Embryonic facial prominence (tissue), 1 donor: ENCODE measurements at regions not wholly inside any gene's neighbourhood (a gene's known extent, or its start where the extent isn't known, plus 50 kb on each side); places are given as distances from the start of the nearest gene placed in this dataset.
"Not testable (repeated sequence)": the region's sequence is repeated elsewhere in the genome, so short reads cannot be mapped to it uniquely, and the experiment has no call there.

Source experiments
- DNase-seq: peaks from one replicate; pipeline ENCODE4 v3.0.0-alpha.2; 2016; ENCODE audit errors: extremely low spot score

GRCh38 chr12:127158385-127159061, 1108.4 kb upstream of the TMEM132C start:
- DNase-seq = no peak

- DNase-seq = no peak
These were observed 1105.5 kb upstream of the TMEM132C start for GRCh38 chr12:127161466-127161865.

GRCh38 chr12:127162307-127162706, 1104.7 kb upstream of the TMEM132C start:
- no peak for DNase-seq

- DNase-seq = no peak
These were observed 1104.1 kb upstream of the TMEM132C start for GRCh38 chr12:127162902-127163301.

GRCh38 chr12:127165567-127166392, 1101.2 kb upstream of the TMEM132C start:
- no peak for DNase-seq

DNA sequence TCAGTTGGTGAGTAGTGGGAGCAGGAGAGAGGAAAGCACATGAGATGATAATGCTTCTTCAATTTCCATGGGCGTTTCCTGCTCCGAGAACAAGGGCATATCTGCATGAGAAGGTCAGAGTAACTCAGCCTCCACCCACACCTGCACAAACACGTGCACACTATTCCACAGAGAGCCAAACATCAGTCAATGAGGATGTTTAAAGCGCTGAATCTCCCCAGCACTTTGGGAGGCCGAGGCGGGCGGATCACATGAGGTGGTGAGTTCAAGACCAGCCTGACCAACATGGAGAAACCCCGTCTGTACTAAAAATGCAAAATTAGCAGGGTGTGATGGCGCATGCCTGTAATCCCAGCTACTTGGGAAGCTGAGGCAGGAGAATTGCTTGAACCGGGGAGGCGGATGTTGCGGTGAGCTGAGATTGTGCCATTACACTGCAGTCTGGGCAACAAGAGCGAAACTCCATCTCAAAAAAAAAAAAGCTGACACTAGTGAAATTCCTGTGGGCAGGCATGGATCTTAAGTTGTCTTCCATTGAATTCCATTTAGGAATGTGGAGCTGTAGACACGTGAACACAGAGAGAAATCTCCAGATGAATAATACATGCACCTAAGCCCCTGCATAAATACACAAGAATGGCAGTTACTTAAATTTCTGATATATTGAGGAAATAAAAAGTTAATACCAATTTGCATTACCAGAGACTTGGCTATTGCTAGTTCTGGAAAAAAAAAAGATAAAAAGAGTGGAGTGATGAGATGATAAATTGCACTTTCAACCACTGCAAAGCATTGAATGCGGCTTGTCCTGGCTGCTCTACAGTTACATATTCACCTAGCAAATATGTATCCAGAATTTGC, 1097.4 kb upstream of the TMEM132C start:
- DNase-seq = no peak

- DNase-seq = no peak
These were observed 1096.5 kb upstream of the TMEM132C start for GRCh38 chr12:127170226-127171180.

- DNase-seq = no peak
These were observed 1094.1 kb upstream of the TMEM132C start for GRCh38 chr12:127172861-127173260.

DNA sequence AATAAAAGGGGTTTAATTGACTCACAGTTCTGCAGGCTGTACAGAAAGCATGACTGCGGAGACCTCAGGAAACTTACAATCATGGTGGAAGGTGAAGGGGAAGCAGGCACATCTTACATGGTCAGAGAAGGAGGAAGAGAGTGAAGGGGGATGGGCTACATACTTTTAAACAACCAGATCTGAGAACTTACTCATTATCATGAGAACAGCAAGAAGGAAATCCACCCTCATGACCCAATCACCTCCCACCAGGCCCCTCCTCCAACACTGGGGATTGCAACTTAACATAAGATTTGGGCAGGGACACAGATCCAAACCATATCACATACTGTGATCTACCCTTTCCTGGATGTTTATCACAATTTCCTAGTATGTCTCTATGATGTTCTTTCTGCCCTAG, 1093.0 kb upstream of the TMEM132C start:
- DNase-seq = not testable (repeated sequence)

GRCh38 chr12:127174881-127175280, 1092.1 kb upstream of the TMEM132C start:
- DNase-seq = no peak

DNA sequence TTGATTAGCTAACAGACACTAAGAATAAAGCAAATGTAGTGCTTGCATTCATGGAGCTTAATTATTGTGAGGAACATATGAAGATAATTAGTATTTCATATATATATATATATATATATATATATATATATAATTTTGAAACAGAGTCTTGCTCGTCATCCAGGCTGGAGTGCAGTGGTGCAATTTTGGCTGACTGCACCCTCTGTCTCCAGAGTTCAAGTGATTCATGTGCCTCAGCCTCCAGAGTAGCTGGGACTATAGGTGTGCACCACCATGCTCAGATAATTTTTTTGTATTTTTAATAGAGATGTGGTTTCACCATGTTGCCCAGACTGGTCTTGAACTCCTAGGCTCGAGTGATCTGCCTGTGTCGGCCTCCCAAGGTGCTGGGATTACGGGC, 1091.6 kb upstream of the TMEM132C start:
- DNase-seq = no peak

- no peak for DNase-seq
These were observed 1090.2 kb upstream of the TMEM132C start for GRCh38 chr12:127176804-127177203.

GRCh38 chr12:127178052-127178451, 1088.9 kb upstream of the TMEM132C start:
- no peak for DNase-seq

DNA sequence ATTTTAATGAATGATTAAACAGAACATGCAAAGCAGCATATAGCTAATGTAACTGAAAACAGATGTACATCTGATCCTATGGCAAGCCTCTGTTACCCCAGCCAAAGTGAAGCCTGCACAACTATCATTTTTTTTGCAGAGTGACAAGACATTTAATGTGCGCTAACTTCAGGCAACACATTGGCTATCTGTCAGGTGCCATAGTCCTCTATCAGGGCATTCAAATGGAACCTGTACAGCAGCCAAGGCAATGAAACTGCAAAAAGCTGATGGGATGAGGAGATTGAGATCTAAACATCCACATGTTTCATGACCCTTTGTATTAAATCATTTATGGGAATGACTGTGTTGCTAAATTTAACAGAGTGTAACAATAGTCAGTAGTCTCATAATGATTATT, 1088.5 kb upstream of the TMEM132C start:
- no peak for DNase-seq

DNA sequence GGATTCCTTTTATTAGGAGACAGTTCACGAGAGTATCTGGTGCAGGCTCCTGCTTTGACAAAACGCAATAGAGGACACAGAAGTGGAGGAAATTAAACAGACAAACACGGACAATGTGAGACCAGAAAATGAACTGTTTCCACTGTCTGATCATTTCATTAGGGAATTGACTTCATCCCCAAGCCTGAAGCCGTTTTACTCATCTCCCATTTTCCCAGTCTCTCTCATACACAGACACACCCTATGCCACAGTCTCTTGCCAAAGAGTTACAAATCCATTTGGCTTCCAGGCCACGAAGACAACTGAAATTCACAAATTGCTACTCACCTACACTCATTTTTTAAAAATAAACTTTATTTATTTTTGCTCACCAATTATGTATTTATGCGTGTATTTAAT, 1087.8 kb upstream of the TMEM132C start:
- DNase-seq = no peak

GRCh38 chr12:127182018-127182417, 1085.0 kb upstream of the TMEM132C start:
- DNase-seq = no peak

GRCh38 chr12:127189992-127190391, 1077.0 kb upstream of the TMEM132C start:
- no peak for DNase-seq

GRCh38 chr12:127191129-127191528, 1075.8 kb upstream of the TMEM132C start:
- DNase-seq = no peak

DNA sequence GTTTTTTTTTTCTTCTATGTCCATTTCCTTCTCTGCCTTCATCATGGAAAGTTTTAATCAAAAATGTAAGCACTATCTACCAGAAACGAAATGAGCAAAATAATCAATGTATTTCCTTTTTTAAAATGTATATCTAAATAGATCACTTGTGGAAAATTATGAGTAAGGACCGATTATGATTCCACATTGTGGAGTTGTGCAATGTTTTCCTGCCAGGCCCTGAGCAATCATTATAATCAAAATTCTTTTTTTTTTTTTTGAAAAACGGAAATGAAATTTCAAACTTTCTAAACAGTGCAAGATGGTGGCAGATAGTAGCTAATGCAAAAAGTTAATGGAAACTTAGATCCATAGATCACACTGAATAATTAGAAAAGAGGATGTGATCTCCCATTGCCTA, 1074.6 kb upstream of the TMEM132C start:
- no peak for DNase-seq

- no peak for DNase-seq
These were observed 1073.6 kb upstream of the TMEM132C start for GRCh38 chr12:127193341-127193740.

DNA sequence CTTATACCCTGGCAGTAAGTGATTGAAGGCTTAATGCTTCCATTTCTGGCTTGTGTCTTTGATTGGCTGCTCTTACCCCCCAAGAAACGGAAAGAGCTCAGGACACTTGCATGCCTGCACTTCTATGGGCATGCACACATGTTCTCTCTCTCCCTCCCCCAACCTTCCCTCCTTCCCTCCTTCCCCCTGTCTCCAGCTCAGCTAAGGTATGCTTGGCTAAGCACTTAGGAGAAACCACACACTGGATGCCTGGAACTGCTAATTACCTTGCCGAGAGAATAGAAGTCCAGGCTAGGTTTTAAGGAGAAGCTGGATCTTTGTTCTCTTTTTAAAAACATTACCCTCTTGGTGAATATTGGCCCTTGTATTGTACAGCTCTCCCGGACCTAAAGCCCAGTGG, 1072.8 kb upstream of the TMEM132C start:
- no peak for DNase-seq
